GM04503 (cell line): ENCODE measurements at regions not wholly inside any gene's neighbourhood (a gene's known extent, or its start where the extent isn't known, plus 50 kb on each side); places are given as distances from the start of the nearest gene placed in this dataset.
"Not testable (repeated sequence)": the region's sequence is repeated elsewhere in the genome, so short reads cannot be mapped to it uniquely, and the experiment has no call there.

Experiments used
- DNase-seq: peaks from one replicate; pipeline ENCODE4 v3.0.0-alpha.2; 2012; ENCODE audit warnings: low read depth

DNA sequence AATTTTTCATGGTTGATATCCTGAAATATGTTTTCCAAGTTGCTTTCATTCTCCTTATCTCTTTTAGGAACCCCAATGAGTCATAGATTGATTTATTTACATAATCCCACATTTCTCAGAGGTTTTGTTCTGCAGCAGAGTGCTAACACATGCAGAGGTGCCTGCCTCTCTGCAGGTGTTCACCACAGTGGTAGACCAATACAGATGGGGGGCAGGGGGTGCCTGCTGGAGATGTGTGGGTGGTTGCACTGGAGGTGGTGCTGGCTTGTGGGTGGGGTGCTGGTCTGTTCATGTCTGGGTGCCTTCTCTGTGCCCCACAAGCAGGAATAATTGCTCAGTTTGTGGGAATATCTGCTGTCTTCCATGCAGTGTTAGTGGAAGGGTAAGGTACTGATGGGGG lies 131.1 kb downstream of the JRKL start:
- no peak for DNase-seq

- no peak for DNase-seq
Observed at GRCh38 chr11:96523656-96524055, 133.8 kb downstream of the JRKL start.

DNA sequence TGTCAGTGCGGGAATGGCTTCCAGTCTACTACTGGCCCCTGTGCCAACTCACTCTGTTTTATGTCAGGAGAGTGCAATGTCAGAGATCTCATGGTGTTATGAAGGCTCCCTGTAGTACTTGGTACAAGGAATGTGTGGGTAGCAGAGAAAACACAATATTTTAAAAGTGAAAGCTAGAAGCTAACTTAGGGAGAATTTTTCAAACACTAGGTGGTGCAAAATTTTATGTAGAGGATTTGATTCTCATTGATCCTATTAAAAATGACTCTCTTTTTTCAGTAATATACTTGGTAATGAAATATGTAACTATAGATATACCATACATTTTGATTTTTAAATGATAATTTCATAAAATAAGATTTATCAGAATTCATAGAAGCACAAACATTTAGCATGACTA lies 134.7 kb downstream of the JRKL start:
- no peak for DNase-seq

DNA sequence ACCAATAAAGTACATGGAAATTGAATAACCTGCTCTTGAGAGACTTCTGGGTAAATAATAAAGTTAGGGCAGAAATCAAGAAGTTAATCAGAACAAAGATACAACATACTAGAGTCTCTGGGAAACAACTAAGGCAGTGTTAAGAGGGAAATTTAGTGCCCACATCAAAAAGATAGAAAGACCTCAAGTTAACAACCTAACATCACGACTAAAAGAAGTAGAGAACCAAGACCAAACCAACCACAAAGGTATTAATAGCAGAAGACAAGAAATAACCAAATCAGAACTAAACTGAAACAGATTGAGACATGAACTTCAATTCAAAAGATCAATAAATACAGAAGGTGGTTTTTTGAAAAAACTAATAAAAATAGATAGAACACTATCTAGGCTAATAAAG lies 140.7 kb downstream of the JRKL start:
- no peak for DNase-seq

DNA sequence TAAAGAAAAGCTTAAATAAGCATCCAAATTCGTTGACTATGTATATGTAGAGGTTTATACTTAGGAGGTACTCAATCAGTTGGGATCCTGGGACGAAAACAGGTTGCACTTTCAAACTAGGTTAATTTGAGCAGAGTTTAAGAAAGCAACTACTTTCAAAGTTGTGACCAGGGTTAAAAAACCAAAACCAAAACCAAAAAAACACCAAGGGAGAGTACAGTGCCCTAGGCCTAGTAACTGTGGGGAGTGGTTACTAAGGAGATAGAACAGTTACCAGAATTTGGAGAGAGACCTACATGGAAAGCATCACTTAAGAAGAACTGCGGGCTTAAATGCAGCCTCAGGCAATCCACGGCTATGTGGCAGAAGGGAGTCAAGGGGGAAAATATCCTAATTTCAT lies 148.3 kb downstream of the JRKL start:
- no peak for DNase-seq

DNA sequence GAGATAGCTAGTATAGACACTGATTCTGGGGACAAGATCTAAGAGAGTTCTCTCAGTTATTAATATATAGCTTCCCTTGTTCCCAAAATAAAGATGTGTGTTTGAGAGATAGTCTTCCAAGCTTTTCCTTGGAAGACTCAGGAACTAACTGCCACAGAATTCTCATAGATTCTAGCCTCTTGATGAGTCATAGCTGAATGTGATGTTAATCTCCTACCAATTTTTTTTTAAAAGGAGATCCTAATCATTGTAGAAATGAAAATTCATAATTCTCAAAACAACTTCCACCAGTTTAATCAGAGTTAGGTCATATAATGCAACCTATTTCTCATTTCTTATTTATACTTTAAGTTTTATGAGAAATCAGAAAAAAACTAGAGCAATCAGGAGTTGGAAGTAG lies 148.8 kb downstream of the JRKL start:
- DNase-seq = no peak

GRCh38 chr11:96540875-96541274 lies 151.1 kb downstream of the JRKL start:
- DNase-seq = no peak

DNA sequence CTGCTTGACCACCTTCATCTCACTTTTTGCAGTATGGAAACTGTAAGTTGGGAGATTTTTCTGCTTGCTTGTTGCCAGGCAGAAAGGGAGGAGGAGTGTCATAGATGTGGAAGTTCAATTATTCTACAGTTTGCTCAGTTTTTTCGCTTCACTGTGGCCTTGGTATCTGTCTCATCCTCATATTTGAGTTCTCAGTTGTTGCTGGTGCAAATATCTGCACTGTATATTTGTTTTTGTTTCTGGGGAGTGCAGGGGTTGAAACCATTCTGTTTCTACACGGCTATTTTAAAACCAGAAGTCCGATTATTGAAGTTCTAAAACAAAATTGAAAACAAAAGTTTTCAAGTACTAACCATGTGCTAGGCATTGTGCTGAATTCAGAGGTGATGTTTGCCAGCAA lies 153.4 kb downstream of the JRKL start:
- DNase-seq = no peak

DNA sequence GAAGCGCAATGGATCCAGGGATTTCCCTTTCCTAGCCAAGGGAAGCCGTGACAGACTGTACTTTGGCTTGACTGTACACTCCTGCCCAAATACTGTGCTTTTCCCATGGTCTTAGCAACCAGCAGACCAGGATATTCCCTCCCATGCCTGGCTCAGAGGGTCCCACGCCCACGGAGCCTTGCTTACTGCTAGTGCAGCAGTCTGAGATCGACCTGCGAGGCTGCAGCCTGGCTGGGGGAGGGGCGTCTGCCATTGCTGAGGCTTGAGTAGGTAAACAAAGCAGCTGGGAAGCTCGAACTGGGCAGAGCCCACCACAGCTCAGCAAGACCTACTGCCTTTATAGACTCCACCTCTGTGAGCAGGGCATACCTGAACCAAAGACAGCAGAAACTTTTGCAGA lies 155.4 kb downstream of the JRKL start:
- not testable (repeated sequence) for DNase-seq

- DNase-seq = no peak
Observed at GRCh38 chr11:96551136-96551535, 161.3 kb downstream of the JRKL start.

DNA sequence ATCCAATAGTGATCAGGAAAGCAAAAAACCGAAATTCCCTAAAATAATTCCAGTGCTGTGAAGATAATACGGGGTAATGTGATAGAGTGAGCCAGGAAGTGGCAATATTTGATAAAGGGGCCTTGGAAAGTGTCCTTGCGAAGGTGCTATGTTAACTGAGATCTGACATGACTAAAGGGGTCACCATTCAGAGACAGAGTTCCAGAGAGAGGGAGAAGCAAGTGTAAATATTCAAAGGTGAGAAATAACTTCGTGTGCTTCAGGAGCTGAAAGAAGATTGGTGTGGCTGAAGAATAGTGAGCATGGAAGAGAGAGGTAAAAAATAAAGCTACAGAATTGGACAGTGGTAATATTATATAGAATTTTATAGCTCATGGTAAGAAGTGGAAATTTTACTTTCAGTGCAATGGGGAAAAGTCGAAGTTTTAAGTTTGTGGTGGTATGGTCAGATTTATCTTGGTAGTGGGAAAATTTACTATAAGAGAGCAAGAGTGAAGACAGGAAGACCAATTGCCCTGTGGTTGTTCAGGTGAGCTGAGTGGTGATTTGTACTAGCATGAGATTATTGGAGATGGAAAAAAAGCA lies 164.5 kb downstream of the JRKL start:
- no peak for DNase-seq

DNA sequence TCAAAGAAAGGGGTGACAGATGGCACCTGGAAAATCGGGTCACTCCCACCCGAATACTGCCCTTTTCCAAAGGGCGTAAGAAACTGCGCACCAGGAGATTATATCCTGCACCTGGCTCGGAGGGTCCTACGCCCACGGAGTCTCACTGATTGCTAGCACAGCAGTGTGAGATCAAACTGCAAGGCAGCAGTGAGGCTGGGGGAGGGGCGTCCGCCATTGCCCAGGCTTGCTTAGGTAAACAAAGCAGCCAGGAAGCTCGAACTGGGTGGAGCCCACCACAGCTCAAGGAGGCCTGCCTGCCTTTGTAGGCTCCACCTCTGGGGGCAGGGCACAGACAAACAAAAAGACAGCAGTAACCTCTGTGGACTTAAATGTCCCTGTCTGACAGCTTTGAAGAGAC lies 166.0 kb downstream of the JRKL start:
- DNase-seq = not testable (repeated sequence)

DNA sequence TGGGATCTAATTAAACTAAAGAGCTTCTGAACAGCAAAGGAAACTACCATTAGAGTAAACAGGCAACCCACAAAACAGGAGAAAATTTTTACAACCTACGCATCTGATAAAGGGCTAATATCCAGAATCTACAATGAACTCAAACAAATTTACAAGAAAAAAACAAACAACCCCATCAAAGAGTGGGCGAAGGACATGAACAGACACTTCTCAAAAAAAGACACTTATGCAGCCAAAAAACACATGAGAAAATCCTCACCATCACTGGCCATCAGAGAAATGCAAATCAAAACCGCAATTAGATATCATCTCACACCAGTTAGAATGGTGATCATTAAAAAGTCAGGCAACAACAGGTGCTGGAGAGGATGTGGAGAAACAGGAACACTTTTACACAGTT lies 170.9 kb downstream of the JRKL start:
- not testable (repeated sequence) for DNase-seq

- no peak for DNase-seq
Observed at GRCh38 chr11:96567176-96567575, 177.4 kb downstream of the JRKL start.

DNA sequence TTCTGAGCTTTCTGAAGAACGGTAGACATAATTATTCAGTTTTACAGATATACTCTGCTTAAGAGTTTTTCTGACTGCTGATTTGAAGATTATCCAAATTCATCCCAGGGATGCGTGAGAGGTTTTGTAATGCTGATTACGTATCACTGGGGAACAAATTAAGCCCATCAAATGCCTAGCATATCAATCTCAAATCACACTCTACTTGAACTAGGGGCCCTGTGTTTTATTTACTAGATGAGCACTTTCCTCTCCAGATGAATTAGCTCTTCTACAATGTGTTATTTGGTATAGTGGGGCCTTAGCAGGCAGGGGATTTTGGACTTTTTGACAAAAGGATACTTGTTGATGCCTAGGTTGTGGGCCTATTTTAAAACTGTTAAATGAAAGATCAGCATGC lies 177.9 kb downstream of the JRKL start:
- DNase-seq = no peak

DNA sequence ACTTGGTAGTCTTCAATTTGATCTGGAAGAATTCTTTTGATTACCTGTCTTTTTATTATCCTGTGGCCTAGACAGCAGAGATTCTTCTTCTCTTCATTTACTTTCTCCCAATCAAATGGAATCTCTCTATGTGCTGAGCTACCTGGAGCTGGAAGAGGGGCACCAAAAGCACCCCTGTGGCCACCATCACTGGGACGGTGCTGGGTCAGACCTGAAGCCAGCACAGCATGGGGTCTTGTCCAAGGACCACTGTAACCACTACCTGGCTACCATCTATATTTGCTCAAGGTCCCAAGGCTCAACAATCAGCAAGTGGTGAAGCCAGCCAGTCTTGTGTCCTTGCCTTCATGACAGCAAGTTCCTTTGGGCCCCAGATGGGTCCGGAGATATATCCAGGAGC lies 186.6 kb downstream of the JRKL start:
- DNase-seq = no peak

DNA sequence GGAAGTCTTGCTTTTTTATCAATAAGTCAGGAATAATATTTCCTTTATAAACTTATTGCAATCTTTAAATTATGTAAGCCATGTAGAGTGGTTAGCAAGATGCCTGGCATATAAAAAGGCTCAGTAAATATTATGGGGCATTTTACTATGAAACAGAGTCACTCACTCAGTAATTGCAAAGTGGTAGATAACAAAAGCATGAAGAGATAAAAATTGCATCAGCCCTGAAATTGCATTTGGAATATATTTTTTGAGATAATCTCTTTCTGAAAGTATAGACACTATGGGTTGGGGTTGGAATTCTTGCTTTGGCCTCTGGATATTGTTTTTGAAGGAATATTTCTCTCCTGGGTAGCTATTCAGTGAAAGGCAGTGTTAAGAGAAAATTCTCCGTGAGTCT lies 188.6 kb downstream of the JRKL start:
- DNase-seq = no peak

GRCh38 chr11:96579656-96580055 lies 189.8 kb downstream of the JRKL start:
- DNase-seq = no peak

DNA sequence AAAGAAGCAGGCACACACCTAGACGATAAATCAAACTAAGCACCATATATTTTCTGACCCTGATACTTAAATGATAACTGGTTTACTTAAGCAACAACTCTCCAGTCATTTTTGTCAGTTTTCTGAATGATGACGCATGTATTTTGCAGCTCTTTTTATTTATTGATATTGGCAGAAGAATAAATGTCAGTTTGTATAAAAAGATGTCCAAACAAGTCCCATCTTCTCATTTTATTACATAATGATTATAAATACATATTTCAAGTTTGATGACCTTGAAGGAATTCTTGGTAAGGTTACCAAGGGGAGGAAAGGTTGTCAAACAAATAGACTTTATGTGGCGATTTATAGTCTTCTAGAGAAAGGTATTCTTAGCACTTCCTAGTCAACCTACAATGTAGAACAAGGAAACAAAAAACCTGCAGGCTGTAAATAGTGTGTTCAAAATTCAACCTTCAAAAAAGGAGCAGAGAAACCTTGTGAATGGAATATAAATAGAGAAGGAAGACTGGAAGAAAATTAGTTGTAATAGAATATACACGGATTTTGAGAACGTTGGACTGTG lies 190.7 kb downstream of the JRKL start:
- no peak for DNase-seq

GRCh38 chr11:96585944-96586880 lies 196.4 kb downstream of the JRKL start:
- DNase-seq = not testable (repeated sequence)

GRCh38 chr11:96588793-96589192 lies 199.0 kb downstream of the JRKL start:
- not testable (repeated sequence) for DNase-seq

- no peak for DNase-seq
Observed at GRCh38 chr11:96595011-96595410, 205.2 kb downstream of the JRKL start.

- DNase-seq = no peak
Observed at GRCh38 chr11:96607864-96608558, 218.2 kb downstream of the JRKL start.
